Panc1 (cell line): ENCODE measurements at regions not wholly inside any gene's neighbourhood (a gene's known extent, or its start where the extent isn't known, plus 50 kb on each side); places are given as distances from the start of the nearest gene placed in this dataset.
A peak's percentile ranks its signal among the peaks of the same experiment; 100 is the strongest.

ENCODE experiments used
- POLR2AphosphoS5 ChIP-seq: IDR thresholded peaks from 2 replicates; pipeline ENCODE4 v1.6.1; 2012; ENCODE audit warnings: mild to moderate bottlenecking, low read depth, low read length, moderate library complexity
- SIN3A ChIP-seq: IDR thresholded peaks from 2 replicates; pipeline ENCODE4 v1.6.1; 2012; ENCODE audit warnings: low read depth, mild to moderate bottlenecking, low read length, moderate library complexity, borderline replicate concordance; ENCODE audit not compliant: insufficient read depth
- TF ChIP-seq, protein P1 (sequence below), 2 experiments: IDR thresholded peaks; 2 replicates each; pipeline ENCODE4 v1.6.1; 2011 to 2012; ENCODE audit warnings: low read depth in 2 of 2, control low read depth in 1 of 2, low read length in 1 of 2, mild to moderate bottlenecking in 1 of 2, moderate library complexity in 1 of 2; ENCODE audit not compliant: insufficient read depth in 1 of 2
- TF ChIP-seq, protein P2 (sequence below): fragments of 450-650 bp; IDR thresholded peaks from 2 replicates; pipeline ENCODE4 v1.5.1; 2017; ENCODE audit warnings: mild to moderate bottlenecking

DNA sequence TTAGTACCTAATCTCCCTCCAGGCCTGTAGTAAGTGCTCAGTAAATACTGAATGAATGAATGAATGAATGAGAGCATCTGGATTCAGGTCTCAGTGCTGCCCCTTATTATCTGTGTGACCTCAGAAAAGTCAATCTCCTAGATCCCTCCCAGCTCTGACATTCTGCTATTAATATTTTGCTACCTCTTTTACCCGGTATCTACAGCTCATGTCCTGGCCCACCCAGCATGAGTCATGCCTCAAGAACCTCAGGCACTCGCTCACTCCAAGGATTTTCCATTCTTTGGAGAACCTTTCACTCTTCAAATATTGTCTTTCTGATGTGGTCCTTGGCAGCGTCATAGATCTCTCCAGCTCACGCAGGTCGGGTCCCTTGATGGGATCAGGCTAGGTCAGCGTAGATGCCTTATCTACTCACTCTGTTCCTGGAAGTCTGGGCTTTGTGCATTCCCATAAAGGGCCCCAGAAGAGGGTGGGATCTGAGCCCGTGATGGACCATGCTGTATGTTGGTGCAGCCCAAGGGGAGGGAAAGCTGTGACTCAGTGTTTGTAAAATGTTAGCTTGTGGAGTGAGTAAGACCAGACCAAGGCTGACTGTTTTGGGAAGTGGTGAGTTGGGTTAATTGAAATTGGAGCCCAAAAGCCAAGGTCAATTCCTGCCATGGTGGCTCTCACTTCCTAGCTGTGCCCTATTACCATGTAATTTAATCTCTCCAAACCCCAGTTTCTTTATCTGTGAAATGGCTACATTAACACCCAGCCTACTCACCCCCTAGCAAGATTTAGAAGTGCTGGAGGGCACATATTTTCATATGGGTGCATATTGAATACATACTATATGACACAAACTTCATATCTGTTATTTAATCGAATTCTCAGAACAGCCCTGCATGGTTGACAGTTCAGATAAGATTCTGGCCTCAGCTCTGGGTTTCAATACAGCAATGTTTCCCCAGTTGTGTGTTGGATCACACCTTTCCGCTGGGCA, 214.1 kb upstream of the USP24 start:
- TF ChIP-seq, protein P1, sequence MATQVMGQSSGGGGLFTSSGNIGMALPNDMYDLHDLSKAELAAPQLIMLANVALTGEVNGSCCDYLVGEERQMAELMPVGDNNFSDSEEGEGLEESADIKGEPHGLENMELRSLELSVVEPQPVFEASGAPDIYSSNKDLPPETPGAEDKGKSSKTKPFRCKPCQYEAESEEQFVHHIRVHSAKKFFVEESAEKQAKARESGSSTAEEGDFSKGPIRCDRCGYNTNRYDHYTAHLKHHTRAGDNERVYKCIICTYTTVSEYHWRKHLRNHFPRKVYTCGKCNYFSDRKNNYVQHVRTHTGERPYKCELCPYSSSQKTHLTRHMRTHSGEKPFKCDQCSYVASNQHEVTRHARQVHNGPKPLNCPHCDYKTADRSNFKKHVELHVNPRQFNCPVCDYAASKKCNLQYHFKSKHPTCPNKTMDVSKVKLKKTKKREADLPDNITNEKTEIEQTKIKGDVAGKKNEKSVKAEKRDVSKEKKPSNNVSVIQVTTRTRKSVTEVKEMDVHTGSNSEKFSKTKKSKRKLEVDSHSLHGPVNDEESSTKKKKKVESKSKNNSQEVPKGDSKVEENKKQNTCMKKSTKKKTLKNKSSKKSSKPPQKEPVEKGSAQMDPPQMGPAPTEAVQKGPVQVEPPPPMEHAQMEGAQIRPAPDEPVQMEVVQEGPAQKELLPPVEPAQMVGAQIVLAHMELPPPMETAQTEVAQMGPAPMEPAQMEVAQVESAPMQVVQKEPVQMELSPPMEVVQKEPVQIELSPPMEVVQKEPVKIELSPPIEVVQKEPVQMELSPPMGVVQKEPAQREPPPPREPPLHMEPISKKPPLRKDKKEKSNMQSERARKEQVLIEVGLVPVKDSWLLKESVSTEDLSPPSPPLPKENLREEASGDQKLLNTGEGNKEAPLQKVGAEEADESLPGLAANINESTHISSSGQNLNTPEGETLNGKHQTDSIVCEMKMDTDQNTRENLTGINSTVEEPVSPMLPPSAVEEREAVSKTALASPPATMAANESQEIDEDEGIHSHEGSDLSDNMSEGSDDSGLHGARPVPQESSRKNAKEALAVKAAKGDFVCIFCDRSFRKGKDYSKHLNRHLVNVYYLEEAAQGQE (IDR thresholded peaks at IDR 0.05; ENCODE audit: insufficient read depth in 1 of 2, low read depth in 2 of 2, low read length in 1 of 2): no peak
- TF ChIP-seq, protein P2, sequence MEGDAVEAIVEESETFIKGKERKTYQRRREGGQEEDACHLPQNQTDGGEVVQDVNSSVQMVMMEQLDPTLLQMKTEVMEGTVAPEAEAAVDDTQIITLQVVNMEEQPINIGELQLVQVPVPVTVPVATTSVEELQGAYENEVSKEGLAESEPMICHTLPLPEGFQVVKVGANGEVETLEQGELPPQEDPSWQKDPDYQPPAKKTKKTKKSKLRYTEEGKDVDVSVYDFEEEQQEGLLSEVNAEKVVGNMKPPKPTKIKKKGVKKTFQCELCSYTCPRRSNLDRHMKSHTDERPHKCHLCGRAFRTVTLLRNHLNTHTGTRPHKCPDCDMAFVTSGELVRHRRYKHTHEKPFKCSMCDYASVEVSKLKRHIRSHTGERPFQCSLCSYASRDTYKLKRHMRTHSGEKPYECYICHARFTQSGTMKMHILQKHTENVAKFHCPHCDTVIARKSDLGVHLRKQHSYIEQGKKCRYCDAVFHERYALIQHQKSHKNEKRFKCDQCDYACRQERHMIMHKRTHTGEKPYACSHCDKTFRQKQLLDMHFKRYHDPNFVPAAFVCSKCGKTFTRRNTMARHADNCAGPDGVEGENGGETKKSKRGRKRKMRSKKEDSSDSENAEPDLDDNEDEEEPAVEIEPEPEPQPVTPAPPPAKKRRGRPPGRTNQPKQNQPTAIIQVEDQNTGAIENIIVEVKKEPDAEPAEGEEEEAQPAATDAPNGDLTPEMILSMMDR: no peak
- TF ChIP-seq POLR2AphosphoS5 (peak; percentile 85), SIN3A (no peak)
